COR-L47 (cell line): ENCODE measurements at regions not wholly inside any gene's neighbourhood (a gene's known extent, or its start where the extent isn't known, plus 50 kb on each side); places are given as distances from the start of the nearest gene placed in this dataset.
"Not testable (repeated sequence)": the region's sequence is repeated elsewhere in the genome, so short reads cannot be mapped to it uniquely, and the experiment has no call there.

Experiments
- DNase-seq: peaks from one replicate; lab custom pipeline; 2025; lab: John Stamatoyannopoulos, UW

DNA sequence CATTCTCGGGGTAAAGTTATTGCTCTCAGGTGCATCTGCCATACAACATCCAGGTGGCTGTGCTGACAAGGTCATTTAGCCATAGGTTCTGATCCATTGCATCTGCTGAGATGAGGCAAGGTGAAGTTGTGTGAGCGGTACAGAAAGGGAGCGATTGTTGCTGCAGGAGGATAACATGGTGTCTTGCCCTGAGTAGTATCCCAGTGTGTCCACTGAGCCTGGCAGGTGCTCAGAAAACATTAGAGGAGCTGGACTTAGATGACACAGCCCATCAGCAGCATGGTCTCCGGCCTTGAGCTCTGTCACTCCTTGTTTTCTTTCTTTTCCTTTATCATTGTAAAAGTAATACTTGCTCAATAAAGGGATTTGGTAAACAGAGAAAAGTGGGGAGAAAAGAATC lies 161.1 kb upstream of the ATP10A start:
- DNase-seq, result no peak

DNA sequence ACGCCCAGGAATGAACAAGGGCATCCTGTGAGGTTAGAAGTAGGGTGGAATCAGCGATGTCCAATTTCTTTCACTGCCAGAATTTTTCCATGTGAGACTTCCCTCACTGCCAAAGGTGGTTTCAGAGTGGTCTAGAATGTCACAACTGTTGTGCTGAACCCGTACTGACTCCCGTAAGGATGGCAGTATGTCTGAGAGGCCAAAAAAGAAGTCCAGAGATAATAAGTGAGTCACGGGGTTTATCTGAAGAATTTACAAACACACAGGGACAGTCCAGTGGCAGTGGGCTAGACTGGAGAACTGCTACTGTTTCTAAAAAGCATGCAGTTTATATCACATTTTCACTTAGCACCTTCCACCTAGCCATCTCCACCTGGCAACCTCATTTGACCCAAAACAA lies 160.6 kb upstream of the ATP10A start:
- no peak for DNase-seq

DNA sequence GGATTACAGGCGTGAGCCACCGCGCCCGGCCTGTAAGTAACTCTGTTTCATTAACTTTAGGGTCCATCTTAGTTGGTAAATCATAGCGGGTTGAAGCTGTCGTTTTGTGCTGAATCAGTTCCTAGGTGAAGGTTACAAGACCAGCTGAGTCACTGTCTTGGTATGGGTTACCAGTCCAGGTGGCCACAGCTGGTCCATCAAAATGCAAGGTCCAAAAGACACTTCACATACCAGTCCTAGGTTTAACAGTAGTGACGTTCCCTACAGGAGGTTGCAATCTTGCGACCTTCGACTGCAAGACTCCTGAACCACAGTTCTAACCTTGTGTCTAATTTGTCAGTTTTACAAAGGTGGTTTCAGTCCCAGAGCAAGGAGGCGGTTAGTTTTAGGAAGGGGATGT lies 160.1 kb upstream of the ATP10A start:
- DNase-seq, result no peak

DNA sequence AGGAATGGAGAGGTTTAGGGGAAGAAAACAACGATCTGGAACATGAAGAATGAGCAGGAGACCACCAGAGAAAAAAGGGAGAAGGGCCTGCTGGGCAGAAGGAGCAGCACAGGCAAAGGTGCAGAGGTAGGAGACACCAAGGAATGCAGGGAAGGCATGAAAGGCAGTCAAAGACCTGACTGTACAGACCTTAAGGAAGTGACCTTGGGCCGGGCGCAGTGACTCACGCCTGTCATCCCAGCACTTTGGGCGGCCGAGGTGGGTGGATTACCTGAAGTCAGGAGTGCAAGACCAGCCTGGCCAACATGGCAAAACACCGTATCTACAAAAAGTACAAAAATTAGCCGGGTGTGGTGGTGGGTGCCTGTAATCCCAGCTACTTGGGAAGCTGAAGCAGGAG lies 157.7 kb upstream of the ATP10A start:
- DNase-seq, result no peak

DNA sequence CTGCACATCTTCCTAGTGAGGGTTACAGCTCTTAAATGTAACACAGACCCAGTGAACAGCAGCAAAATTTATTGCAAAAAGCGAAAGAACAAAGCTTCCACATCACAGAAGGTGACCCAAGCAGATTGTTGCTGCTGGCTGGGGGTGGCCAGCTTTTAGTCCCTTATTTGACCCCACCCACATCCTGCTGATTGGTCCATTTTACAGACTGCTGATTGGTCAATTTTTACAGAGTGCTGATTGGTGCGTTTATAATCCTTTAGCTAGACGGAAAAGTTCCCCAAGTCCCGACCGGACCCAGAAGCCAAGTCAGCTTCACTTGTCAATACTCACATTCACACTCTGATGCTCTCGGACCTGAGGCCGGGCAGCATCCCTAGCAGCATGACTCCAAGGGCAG lies 154.5 kb upstream of the ATP10A start:
- DNase-seq, result no peak

DNA sequence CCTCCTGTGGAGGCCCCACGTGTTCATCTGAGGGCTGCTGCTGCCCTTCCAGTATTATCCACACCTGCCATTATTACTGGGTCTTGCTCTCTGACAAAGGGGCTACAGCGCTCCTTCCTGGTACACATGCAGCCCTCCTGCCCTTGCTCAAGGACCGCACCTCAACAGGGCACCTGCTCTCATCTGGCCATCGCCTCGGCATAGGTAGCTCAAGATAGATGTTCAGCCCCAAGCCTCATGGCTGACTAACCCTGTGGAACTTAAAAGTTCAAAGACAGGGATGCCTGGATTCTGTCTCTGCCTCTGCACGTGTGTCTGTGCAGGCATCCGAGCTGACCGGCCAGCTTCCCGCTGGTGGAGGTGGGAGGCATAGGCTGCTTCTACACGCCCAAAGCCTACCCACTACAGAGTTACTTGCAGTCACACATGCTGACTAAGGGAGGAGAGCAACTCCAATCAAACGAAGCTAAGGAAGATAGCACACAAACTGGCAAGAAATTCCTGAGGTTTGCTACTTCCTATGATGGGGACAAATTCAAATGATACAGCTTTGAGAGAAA lies 152.5 kb upstream of the ATP10A start:
- DNase-seq, result no peak

DNA sequence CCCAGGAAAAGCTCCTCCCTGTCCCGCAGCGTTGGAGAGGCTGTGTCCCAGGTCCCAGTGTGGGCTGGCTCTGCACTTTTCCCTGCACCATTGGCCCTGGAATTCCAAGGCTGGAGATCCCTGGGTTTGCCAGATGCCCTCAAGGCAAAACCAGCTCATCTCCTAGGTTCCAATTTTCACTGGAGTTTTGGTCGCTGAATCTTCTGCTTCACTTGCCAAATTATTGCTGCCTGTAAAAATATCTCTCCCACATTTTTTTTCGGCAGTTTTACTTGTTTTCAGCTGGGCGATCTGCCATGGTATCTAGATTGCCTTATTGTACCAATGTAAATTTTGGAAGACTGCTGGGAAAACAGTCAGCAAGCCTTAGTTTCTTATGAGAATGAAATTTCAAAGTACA lies 150.9 kb upstream of the ATP10A start:
- no peak for DNase-seq

DNA sequence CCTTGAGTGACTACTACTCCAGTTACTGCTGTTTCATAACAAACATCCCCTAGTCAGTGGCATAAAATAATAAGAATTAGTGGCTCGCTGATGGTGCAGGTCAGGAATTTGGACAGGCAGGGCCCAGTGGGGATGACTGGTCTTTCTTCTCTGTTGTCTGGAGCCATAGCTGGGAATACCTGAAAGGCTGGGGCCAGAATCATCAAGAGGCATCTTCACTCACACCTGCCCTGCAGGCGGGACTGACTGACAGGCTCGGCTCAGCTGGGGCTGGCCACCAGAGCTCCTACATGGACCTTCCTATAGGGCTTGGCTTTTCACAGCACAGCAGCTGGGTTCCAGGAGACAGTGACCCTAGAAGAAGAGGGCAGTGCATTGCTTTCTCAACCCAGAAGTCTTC lies 148.8 kb upstream of the ATP10A start:
- DNase-seq, result no peak

DNA sequence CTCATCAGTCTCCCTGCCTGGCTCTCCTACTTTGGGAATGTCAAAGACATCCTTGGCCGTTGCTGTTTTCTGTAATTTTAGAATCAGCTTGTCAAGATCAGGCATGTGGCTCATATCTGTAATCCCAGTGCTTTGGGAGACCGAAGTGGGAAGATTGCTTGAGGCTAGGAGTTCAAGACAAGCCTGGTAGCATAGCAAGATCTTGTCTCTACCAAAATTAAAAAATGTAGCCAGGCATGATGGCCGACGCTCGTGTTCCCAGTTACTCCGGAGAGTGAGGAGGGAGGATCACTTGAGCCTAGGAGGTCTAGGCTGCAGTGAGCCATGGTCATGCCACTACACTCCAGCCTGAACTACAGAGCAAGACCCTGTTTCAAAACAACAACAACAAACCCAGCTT lies 144.0 kb upstream of the ATP10A start:
- no peak for DNase-seq

DNA sequence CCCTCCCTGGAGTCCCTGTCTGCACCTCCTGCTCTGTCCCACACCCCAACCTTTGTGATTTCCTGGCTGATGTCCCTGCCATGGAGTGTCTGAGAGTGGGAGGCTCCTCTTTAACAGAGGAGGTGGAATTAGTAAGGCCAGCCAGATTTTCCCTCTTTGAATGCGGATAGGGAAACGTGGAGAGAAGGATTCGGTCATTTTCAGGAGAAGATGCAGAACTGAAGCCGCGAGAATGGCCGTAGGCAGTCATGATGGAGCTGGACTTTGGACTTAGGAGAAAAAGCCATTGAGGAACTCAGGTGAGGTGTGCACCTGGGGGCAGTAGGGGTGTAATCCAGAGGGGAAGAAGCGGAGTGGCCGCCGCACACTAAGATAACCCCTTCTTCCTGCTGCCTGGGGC lies 138.1 kb upstream of the ATP10A start:
- DNase-seq, result no peak

DNA sequence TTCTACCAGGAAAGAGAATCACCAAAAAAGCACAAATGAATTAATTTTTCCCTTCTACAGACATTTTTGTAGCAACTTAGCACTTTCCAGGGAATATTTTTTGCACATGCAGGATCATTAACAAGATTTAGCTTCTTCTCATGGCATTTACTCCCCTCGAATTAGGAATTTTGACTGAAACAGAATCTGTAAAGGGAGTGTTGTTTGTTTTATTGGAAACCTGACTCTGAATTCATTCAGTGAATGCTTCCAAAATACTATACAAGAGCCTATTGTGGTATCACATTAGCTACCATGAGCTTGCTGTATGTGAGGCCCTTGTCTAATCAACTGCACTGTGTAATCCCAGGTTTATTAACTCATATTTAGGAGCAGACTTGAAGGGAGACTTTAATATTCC lies 130.4 kb upstream of the ATP10A start:
- DNase-seq, result no peak

DNA sequence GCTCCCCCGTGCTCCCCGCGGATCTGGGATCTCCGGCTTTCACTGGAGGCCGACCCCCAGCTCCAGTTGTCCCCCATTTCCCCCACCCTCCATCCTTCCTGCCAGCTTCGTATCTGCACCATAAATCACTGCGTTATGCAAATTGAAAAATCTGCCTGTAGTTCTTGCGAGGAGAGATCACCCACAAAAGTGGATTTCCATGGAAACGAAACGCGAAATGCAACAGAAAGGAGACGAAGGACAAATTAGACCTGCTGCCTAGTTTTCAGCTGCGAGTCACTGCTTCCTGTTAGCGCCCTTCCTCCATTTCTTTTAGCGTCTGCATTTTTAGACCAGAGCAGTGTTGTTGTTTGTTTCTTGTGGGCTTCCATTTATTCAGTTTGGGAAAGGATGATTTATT lies 127.1 kb upstream of the ATP10A start:
- DNase-seq, result no peak

DNA sequence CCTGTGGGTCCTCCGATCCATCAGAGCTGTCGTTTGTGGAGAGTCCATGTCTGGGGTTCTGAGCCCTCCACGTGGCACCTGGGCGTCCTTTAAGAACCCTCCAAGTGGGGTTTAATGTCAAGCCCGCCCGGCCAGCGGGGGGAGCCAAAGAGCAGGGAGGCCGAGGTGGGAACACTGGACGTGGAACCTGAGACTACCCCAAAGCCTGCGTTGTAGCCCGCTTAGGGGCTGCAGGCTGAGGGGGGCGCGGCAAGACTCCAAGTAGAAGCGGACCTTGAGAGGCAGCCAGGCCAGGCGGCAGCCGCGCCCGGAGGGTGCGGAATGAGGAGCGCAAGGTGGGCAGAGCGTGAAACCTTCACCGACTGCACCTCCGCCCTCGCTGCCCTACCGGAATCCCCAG lies 126.2 kb upstream of the ATP10A start:
- DNase-seq, result no peak

DNA sequence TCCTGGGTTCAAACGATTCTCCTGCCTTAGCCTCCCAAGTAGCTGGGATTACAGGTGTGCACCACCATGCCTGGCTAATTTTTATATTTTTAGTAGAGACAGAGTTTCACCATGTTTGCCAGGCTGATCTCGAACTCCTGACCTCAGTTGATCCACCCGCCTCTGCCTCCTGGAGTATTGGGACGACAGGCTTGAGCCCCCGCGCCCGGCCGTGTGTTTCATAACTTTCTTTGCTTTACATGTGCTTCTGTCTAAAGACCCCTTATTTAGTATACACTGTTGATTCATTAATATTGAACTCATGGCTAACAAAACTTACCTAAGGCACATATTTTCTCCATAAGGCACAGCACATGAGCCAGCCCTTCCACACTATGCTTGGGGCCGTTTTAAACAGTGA lies 125.6 kb upstream of the ATP10A start:
- not testable (repeated sequence) for DNase-seq

DNA sequence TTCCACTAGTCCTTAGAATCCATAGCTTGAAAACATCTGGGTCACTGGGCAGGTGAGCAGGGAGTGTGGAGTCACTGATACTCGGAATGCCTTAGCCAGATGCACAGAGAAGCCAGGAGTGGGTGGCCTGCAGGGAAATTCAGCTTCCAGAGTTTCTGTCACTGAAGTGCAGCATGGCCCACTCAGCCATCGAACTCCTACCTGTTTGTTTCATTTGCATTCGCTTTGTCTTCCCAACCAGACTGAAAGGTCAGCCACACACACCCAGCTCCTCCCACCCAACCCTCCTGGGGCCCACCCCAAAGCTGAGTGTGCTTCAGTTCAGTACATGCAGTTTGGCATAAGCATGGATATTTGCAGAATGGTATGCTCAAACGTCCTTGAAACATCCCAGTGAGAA lies 124.5 kb upstream of the ATP10A start:
- no peak for DNase-seq

DNA sequence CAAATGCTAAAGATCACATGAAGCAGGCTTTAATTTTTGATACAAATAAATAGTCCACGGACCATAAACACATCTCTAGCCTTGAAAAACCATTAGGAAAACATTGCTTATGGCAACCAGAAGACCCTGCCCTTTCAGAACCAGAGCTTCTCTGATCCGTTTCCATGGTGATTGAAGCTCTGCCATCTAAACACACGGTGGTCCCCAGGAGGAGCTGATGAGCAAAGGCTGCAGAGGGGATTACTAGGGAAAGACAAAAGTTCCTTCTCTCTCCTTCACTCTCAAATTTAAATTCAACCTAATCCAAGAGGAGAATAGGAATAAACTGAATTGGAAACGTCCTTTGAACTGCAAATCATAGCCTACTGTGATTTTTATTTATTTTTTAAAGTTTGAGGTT lies 122.0 kb upstream of the ATP10A start:
- DNase-seq, result no peak

DNA sequence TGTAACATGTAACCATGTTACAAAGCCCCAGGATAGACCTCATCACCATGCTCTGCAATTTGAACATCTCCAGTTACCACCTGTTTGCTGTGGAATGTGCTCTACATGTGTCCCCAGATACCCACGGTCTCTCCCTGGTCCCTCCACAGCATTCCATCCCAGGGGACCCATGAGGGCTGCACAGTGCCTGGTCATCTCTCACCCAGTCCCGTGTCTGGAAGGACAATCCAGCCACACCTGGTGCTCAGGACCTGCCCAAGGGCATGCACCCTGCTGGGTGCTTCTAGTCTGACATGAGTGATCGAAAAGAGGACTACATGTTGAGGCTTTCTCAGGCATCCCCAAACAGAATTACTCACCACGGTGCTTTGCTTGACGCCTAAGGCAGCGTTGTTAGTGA lies 119.6 kb upstream of the ATP10A start:
- DNase-seq, result no peak

DNA sequence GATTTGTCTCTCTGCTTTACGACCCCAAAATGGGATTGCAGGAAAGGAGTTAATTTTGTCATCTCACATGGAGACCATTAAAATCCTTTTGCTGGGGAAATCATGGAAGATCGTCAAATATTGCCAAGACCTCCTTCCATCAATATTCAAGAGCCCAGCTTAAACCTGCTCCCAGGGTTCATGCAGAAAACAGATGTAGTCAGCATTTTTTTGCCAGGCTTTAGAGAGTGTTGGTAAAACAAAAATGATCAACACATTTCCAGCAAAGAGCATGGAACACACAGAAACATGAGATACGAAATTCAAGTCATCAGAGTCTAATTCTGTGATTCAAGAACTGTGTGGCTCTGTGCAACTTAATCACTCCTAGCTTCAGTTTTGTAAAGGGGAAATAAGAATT lies 118.0 kb upstream of the ATP10A start:
- DNase-seq, result no peak

DNA sequence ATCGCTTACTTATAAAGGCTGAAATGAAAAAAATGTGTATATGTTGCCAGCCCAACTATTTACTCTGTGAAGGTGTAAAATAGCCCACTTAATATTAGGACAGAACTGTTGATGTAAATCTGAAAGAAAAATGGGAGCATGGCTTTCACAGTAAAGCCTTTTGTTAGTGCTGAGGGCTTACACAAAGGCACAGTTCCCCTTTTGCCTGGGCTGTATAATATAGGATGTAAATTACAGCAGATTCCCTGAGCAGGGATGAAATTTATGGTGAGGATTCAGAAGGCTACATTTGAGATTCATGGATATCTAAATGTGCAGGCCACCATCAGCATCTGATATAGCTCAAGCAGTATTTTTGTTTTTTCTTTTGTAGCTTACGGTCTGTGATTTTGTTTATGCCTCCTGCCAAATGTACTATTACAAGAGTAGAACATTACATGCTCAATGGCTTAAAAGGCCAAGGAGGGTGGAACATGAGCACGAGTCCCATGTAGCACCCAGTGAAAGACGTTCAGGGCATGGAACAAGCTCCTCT lies 109.1 kb upstream of the ATP10A start:
- DNase-seq, result no peak

DNA sequence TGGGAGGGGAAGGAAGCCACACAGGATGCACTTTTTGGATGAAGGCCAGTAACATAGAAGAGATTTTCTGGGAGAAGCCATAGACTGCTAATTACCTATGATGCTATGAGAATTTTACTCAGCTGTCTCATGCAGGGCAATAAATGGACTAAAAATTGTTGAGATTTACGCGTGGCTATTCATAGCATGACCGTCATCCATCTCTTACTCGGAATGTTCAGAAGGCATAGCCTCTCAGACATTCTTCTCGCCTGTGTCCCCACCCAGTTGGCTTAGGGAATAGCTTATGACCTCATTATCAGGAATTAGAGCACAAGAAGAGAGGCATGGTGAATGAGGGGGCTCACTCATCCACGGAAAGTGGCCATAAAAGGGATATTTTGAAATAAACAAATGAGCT lies 107.9 kb upstream of the ATP10A start:
- DNase-seq, result no peak

DNA sequence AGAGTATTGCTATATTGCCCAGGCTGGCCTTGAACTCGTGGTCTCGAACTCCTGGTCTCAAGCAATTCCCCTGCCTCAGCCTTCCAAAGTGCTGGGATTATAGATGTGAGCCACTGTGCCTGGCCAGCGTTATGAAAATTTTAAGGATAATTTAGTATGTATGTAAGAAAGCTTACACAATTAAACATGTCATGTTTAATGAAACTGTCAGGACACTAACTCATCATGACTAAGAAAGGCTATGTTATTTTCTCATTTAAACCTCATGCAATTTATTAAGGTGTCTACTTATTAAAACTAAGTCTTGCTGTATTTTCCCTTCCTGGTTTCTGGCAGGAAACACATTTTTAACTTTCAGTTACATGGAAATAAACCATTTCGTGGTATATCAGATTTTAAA lies 106.8 kb upstream of the ATP10A start:
- no peak for DNase-seq

DNA sequence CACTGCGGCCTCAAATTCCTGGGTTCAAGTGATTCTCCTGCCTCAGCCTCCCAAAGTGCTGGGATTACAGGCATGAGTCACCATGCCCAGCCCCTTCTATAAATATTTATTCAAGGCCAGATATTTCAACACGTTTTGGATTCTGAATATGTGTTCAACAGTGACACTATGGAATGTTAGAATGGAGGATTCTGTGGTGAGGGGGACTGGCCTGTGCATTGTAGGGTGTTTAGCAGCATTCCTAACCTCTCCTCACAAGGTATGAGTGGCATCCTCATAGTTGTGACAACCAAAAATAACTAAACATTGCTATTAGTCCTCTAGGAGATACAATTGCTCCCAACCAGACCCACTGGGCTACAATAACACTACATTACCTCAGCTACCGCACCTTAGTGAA lies 104.0 kb upstream of the ATP10A start:
- no peak for DNase-seq

DNA sequence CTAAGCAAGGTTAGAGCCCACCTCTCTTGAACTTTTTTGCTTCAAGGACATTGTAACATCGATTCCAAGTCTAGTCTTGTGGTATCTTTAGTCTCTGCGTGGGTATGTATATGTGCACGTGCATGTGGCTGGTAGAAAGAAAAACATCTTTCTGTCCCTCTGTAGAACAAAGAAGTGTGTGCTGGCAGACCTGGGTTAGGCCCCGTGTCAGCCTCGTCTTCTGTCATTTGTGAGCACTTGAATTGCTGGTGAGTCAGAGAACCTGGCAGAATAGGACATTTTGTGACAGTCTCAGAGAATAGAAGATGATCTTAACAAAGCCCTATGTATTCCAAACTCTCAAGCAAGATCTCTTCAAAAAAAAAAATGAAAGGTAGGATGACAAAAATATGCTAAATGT lies 102.2 kb upstream of the ATP10A start:
- DNase-seq, result no peak

DNA sequence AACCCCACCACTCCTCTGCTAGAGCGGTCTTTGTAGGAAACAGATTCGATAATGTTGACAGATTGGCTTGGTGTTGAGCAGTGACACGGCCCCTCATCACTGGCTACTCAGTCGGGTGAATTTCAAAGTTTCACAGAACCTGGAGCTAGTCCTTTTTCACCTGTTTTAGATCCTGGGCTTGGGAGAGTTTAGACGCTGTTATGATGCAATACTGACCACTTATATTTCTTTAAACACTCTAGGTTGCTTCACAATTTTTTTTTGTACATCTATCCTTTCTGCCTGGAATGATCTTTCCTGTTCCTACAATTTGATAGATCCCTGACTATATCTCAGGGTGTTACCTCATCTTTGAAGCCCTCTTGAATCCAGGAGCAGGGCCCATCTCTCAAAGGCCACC lies 97.1 kb upstream of the ATP10A start:
- DNase-seq, result no peak

DNA sequence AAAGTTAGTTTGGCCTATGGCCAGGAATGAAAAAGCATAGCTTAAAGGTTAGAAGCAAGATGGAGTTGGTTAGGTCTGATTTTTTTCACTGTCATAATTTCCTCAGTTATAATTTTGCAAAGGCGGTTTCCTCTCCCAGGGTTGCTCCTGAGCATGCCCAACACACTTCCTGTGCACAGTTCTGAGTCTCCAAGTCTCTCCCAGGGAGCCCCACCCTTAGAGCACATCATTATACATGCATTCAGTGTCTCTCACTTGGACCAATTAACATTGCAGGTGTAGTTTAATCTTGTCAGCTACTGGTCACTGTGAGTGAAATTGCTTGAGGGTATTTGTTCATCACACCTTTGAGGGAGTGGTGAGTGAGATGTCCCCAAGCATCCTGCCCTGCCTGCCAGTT lies 96.0 kb upstream of the ATP10A start:
- no peak for DNase-seq
